ENCODE measurements at regions not wholly inside any gene's neighbourhood (a gene's known extent, or its start where the extent isn't known, plus 50 kb on each side); places are given as distances from the start of the nearest gene placed in this dataset.

- TF ChIP-seq CTCF (IDR thresholded peaks at IDR 0.05) (no peak), POLR2A (IDR thresholded peaks at IDR 0.05) (no peak), POLR2AphosphoS5 (IDR thresholded peaks at IDR 0.05) (no peak)
These were observed 800.5 kb upstream of the KLHL1 start for GRCh38 chr13:70908795-70909194.

All from sigmoid colon (tissue), 4 donors.